Peyer's patch (tissue), 4 donors: ENCODE measurements at regions not wholly inside any gene's neighbourhood (a gene's known extent, or its start where the extent isn't known, plus 50 kb on each side); places are given as distances from the start of the nearest gene placed in this dataset.

ENCODE experiments used
- DNase-seq, 3 donors: peaks; one replicate each; pipeline ENCODE4 v3.0.0-alpha.2; 2017 to 2019
- H3K27ac ChIP-seq, 4 donors: fragments of 200-600 bp; sonication (generic); one replicate each; pipeline ENCODE4 v1.5.1; 2016 to 2019
- H3K27me3 ChIP-seq, 2 donors: fragments of 200-600 bp; sonication (generic); one replicate each; pipeline ENCODE4 v1.5.1; 2019
- H3K36me3 ChIP-seq, 3 donors: fragments of 200-600 bp; sonication (generic); one replicate each; pipeline ENCODE4 v1.5.1; 2016 to 2019
- H3K4me1 ChIP-seq, 4 donors: fragments of 200-600 bp; sonication (generic); one replicate each; pipeline ENCODE4 v1.5.1; 2016 to 2019
- H3K4me3 ChIP-seq, 4 donors: fragments of 200-600 bp; sonication (generic); 1 replicate in 3 of 4; 2 replicates in 1 of 4; pipeline ENCODE4 v1.5.1; 2016 to 2019; ENCODE audit warnings: mild to moderate bottlenecking in 1 of 4
- H3K9me3 ChIP-seq, 4 donors: fragments of 200-600 bp; sonication (generic); one replicate each; pipeline ENCODE4 v1.5.1; 2016 to 2019; ENCODE audit warnings: mild to moderate bottlenecking in 1 of 4
- CTCF ChIP-seq, 6 experiments: fragments of 450-650 bp in 4 of 6; fragments of 200-600 bp in 2 of 6; sonication (generic) in 1 of 6; IDR thresholded peaks; one replicate each; pipeline ENCODE4 v1.5.1; 2017 to 2019; ENCODE audit warnings: antibody characterized with exemption in 6 of 6, mild to moderate bottlenecking in 3 of 6, moderate library complexity in 1 of 6
- POLR2A ChIP-seq, 2 donors: fragments of 450-650 bp; IDR thresholded peaks; one replicate each; pipeline ENCODE4 v1.5.1; 2017; ENCODE audit warnings: antibody characterized with exemption in 2 of 2, mild to moderate bottlenecking in 2 of 2, moderate library complexity in 2 of 2

GRCh38 chr3:23128655-23129054, 74.5 kb upstream of the UBE2E2 start:
- DNase-seq: no peak
- no peak overlapping the region for H3K4me3 ChIP-seq
- H3K36me3 ChIP-seq: no peaks in the 10 kb centered on the region
- no peak overlapping the region for H3K27ac ChIP-seq
- H3K27me3 ChIP-seq: no peaks in the 10 kb centered on the region
- TF ChIP-seq CTCF (IDR thresholded peaks at IDR 0.05) (no peak), POLR2A (IDR thresholded peaks at IDR 0.05) (no peak)
- H3K9me3 ChIP-seq: no peaks in the 10 kb centered on the region
- H3K4me1 ChIP-seq: peaks cover 0 to 9% (median 0%) of the 10 kb centered on the region in 4 donors

- TF ChIP-seq CTCF (IDR thresholded peaks at IDR 0.05): no peak
- TF ChIP-seq POLR2A (IDR thresholded peaks at IDR 0.05): no peak
- no peak for DNase-seq
- Histone ChIP-seq H3K36me3 (no peaks in the 10 kb centered on the region), H3K9me3 (no peaks in the 10 kb centered on the region), H3K27me3 (no peaks in the 10 kb centered on the region), H3K4me3 (peak overlapping the region in 1 of 4 donors; percentile 18), H3K27ac (peak overlapping the region in 1 of 4 donors; percentile 15), H3K4me1 (peaks cover 0 to 9% (median 0%) of the 10 kb centered on the region in 4 donors)
These were observed 74.0 kb upstream of the UBE2E2 start for GRCh38 chr3:23129117-23129516.

- peak overlapping the region in 1 of 4 donors; percentile 18 for H3K4me3 ChIP-seq
- H3K27me3 ChIP-seq: no peaks in the 10 kb centered on the region
- peaks cover 0 to 9% (median 0%) of the 10 kb centered on the region in 4 donors for H3K4me1 ChIP-seq
- H3K36me3 ChIP-seq: no peaks in the 10 kb centered on the region
- no peak for DNase-seq
- peak overlapping the region in 1 of 4 donors; percentile 15 for H3K27ac ChIP-seq
- TF ChIP-seq CTCF (IDR thresholded peaks at IDR 0.05) (no peak), POLR2A (IDR thresholded peaks at IDR 0.05) (no peak)
- H3K9me3 ChIP-seq: no peaks in the 10 kb centered on the region
These were observed 73.3 kb upstream of the UBE2E2 start for GRCh38 chr3:23129817-23130216.

- Histone ChIP-seq H3K27me3 (no peaks in the 10 kb centered on the region), H3K36me3 (no peaks in the 10 kb centered on the region), H3K4me3 (no peak overlapping the region), H3K4me1 (peaks cover 0 to 9% (median 0%) of the 10 kb centered on the region in 4 donors), H3K27ac (no peak overlapping the region), H3K9me3 (no peaks in the 10 kb centered on the region)
- no peak for TF ChIP-seq POLR2A (IDR thresholded peaks at IDR 0.05)
- TF ChIP-seq CTCF (IDR thresholded peaks at IDR 0.05): no peak
- DNase-seq: no peak
These were observed 72.7 kb upstream of the UBE2E2 start for GRCh38 chr3:23130406-23130805.

GRCh38 chr3:23135026-23135785, 67.9 kb upstream of the UBE2E2 start:
- DNase-seq: no peak
- Histone ChIP-seq H3K9me3 (no peaks in the 10 kb centered on the region), H3K4me1 (peaks cover 0 to 1% (median 0%) of the 10 kb centered on the region in 4 donors), H3K36me3 (no peaks in the 10 kb centered on the region), H3K4me3 (no peak overlapping the region), H3K27ac (no peak overlapping the region), H3K27me3 (no peaks in the 10 kb centered on the region)
- TF ChIP-seq CTCF (IDR thresholded peaks at IDR 0.05): no peak
- no peak for TF ChIP-seq POLR2A (IDR thresholded peaks at IDR 0.05)
